ENCODE measurements at regions not wholly inside any gene's neighbourhood (a gene's known extent, or its start where the extent isn't known, plus 50 kb on each side); places are given as distances from the start of the nearest gene placed in this dataset.
A peak's percentile ranks its signal among the peaks of the same experiment; 100 is the strongest.

DNA sequence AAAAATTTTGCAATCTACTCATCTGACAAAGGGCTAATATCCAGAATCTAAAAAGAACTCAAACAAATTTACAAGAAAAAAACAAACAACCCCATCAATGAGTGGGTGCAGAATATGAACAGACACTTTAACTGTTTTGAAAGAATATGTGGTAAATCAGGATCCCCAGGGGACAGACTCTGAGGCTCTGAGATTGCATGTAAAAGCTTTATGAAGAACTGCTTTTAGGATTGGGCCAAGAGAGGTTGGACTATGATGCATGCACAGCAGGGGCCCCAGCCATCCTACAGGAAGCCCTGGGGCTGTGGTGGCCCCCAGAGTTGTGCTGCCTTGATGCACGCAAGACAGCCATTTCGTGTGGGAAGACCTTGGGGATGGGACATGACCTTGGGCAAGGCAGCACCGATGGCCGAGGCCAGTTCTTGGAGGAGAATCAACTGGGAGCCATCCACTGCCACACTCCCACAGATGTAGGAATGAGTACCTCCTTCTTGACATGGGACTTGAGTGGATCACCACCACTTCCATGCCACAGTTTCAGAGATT lies 298.1 kb upstream of the THBS1 start:
- H3K27me3 ChIP-seq (ENCODE audit: control insufficient read depth in 2 of 2, insufficient read depth in 2 of 2, low read length in 2 of 2): peaks cover 24 to 28% of the 10 kb centered on the region in 2 donors
- H3K27ac Mint-ChIP-seq: no peak overlapping the region
- H3K4me3 ChIP-seq (replicated peaks in 1 of 3; ENCODE audit: low read depth in 2 of 3, low read length in 3 of 3): no peak overlapping the region
- H3K27ac ChIP-seq (ENCODE audit: low read depth in 1 of 2, low read length in 2 of 2): no peak overlapping the region
- DNase-seq: no peak
- no peaks in the 10 kb centered on the region for H3K9me3 ChIP-seq (replicated peaks in 1 of 2; ENCODE audit: control insufficient read depth in 1 of 2, insufficient read depth in 1 of 2, low read length in 2 of 2)
- H3K27me3 Mint-ChIP-seq (ENCODE audit: low read depth in 3 of 3): peaks cover 10 to 36% (median 36%) of the 10 kb centered on the region in 3 donors
- no peak overlapping the region for H3K4me3 Mint-ChIP-seq
- TF ChIP-seq, protein P1, sequence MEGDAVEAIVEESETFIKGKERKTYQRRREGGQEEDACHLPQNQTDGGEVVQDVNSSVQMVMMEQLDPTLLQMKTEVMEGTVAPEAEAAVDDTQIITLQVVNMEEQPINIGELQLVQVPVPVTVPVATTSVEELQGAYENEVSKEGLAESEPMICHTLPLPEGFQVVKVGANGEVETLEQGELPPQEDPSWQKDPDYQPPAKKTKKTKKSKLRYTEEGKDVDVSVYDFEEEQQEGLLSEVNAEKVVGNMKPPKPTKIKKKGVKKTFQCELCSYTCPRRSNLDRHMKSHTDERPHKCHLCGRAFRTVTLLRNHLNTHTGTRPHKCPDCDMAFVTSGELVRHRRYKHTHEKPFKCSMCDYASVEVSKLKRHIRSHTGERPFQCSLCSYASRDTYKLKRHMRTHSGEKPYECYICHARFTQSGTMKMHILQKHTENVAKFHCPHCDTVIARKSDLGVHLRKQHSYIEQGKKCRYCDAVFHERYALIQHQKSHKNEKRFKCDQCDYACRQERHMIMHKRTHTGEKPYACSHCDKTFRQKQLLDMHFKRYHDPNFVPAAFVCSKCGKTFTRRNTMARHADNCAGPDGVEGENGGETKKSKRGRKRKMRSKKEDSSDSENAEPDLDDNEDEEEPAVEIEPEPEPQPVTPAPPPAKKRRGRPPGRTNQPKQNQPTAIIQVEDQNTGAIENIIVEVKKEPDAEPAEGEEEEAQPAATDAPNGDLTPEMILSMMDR (IDR thresholded peaks at IDR 0.05): no peak
- no peaks in the 10 kb centered on the region for H3K79me2 ChIP-seq (ENCODE audit: insufficient read depth, low read length)
- H3K4me2 ChIP-seq (replicated peaks; ENCODE audit: extremely low read depth, low read length, poor library complexity, severe bottlenecking): no peak overlapping the region
- H3K9me3 Mint-ChIP-seq: peaks cover 0 to 6% (median 2%) of the 10 kb centered on the region in 7 donors
- H3K4me1 ChIP-seq (ENCODE audit: control insufficient read depth in 1 of 2, insufficient read depth in 2 of 2, low read length in 2 of 2): no peaks in the 10 kb centered on the region
- no peaks in the 10 kb centered on the region for H3K36me3 Mint-ChIP-seq
- intact Hi-C loops (cut with micrococcal nuclease): no loop called here
- no peaks in the 10 kb centered on the region for H3K4me1 Mint-ChIP-seq
- no peak overlapping the region for H2AFZ ChIP-seq (ENCODE audit: insufficient read depth, low read depth, low read length, poor library complexity, severe bottlenecking)
- WGBS (ENCODE audit: insufficient coverage): 86% methylated on average over 3 of the region's 4 CpGs
- no peaks in the 10 kb centered on the region for H4K20me1 ChIP-seq (ENCODE audit: insufficient read depth, low read length)
- no peaks in the 10 kb centered on the region for H3K36me3 ChIP-seq (replicated peaks in 1 of 2; ENCODE audit: control insufficient read depth in 1 of 2, insufficient read depth in 2 of 2, low read length in 2 of 2)
- no peak overlapping the region for H3K9ac ChIP-seq (ENCODE audit: insufficient read depth, low read length, poor library complexity, severe bottlenecking)

DNA sequence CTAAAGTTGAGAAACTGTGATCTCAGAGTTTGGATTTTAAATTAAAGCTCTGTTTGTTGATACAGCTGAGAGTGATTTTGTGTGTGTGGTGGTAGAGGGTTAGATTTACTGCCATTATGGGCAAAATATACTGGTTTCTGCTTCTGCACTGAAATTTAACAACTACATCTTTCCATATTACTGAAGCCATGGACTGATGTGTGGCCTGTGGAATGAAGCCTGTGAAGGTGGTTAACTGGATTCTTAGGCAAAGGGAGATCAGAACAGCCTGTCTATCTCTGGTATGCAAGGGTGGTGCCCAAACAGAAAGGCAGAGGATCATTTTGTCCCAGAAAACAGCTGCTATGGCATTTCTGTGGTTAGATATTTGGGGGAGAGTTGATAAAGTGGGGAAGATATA lies 297.3 kb upstream of the THBS1 start:
- H4K20me1 ChIP-seq (ENCODE audit: insufficient read depth, low read length): no peaks in the 10 kb centered on the region
- no peaks in the 10 kb centered on the region for H3K9me3 ChIP-seq (replicated peaks in 1 of 2; ENCODE audit: control insufficient read depth in 1 of 2, insufficient read depth in 1 of 2, low read length in 2 of 2)
- TF ChIP-seq, protein P1 (IDR thresholded peaks at IDR 0.05): no peak
- H3K4me3 Mint-ChIP-seq: peak overlapping the region in 1 of 2 donors; percentile 8
- no peaks in the 10 kb centered on the region for H3K36me3 ChIP-seq (replicated peaks in 1 of 2; ENCODE audit: control insufficient read depth in 1 of 2, insufficient read depth in 2 of 2, low read length in 2 of 2)
- no peaks in the 10 kb centered on the region for H3K4me1 ChIP-seq (ENCODE audit: control insufficient read depth in 1 of 2, insufficient read depth in 2 of 2, low read length in 2 of 2)
- H3K27me3 ChIP-seq (ENCODE audit: control insufficient read depth in 2 of 2, insufficient read depth in 2 of 2, low read length in 2 of 2): peaks cover 28 to 30% of the 10 kb centered on the region in 2 donors
- intact Hi-C loops (cut with micrococcal nuclease): no loop called here
- peaks cover 0 to 6% (median 2%) of the 10 kb centered on the region in 7 donors for H3K9me3 Mint-ChIP-seq
- no peaks in the 10 kb centered on the region for H3K36me3 Mint-ChIP-seq
- DNase-seq: no peak
- no peak overlapping the region for H3K9ac ChIP-seq (ENCODE audit: insufficient read depth, low read length, poor library complexity, severe bottlenecking)
- H3K27me3 Mint-ChIP-seq (ENCODE audit: low read depth in 3 of 3): peaks cover 10 to 38% (median 36%) of the 10 kb centered on the region in 3 donors
- H3K27ac ChIP-seq (ENCODE audit: low read depth in 1 of 2, low read length in 2 of 2): no peak overlapping the region
- no peaks in the 10 kb centered on the region for H3K4me1 Mint-ChIP-seq
- H3K4me3 ChIP-seq (replicated peaks in 1 of 3; ENCODE audit: low read depth in 2 of 3, low read length in 3 of 3): no peak overlapping the region
- H3K4me2 ChIP-seq (replicated peaks; ENCODE audit: extremely low read depth, low read length, poor library complexity, severe bottlenecking): no peak overlapping the region
- H2AFZ ChIP-seq (ENCODE audit: insufficient read depth, low read depth, low read length, poor library complexity, severe bottlenecking): no peak overlapping the region
- H3K27ac Mint-ChIP-seq: no peak overlapping the region
- H3K79me2 ChIP-seq (ENCODE audit: insufficient read depth, low read length): no peaks in the 10 kb centered on the region
